Ramos (cell line): ENCODE measurements at regions not wholly inside any gene's neighbourhood (a gene's known extent, or its start where the extent isn't known, plus 50 kb on each side); places are given as distances from the start of the nearest gene placed in this dataset.

Experiments
- in situ Hi-C: fragments of 300-500 bp; cut with MboI; formaldehyde crosslinking; loops from one replicate; pipeline ENCODE4 v1.14.3; 2022; ENCODE audit warnings: low sequenced_read_pairs; ENCODE audit not compliant: unreplicated experiment

GRCh38 chr3:163916596-163917560 is 1161.4 kb downstream of the SI start:
- in situ Hi-C loops: loop anchor here (25.0 kb wide), 1 partner anchor 1270 kb away; the partner anchor contains the start of gene SLITRK3

DNA sequence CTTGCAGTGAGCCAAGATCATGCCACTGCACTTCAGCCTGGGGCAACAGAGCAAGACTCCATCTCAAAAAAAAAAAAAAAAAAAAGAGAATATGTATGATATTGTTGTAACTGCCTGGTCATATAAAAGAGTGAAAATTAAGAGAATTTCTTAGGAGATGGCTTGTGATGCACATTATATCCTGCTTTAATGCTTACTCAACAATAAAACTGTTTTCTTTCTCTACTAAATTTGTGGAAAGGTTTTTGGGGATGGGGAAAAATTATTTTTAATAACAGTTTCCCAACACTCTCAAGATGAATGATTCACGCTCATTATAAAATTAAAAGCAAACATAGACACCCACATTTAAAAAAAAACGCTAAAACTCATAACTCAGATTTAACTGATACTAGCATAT is 1163.0 kb downstream of the SI start:
- in situ Hi-C loops: loop anchor here (25.0 kb wide), 1 partner anchor 1272 kb away; the partner anchor contains the start of gene SLITRK3

DNA sequence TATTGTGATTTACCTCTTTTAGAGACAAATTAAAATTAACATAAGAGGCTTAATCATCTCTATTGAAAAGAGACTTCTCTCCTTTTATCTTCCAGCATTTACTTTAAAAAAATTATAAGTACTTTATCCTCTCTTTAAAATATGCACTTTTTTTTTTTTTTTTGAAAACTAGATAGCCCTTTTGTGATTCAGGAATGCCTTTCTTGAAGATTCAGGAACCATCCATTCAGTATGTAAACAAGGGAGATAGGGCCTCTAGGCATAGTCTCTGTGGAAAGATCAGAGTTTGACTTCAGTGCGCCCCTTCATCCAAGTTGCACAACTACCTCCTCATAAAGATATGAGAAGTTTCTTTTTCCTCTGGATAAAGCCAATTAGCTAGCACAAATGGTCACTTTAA is 1163.7 kb downstream of the SI start:
- in situ Hi-C loops: loop anchor here (25.0 kb wide), 1 partner anchor 1273 kb away; the partner anchor contains the start of gene SLITRK3

- in situ Hi-C loops: no loop called here
Measured at GRCh38 chr3:163891771-163892170, 1186.5 kb downstream of the SI start.

DNA sequence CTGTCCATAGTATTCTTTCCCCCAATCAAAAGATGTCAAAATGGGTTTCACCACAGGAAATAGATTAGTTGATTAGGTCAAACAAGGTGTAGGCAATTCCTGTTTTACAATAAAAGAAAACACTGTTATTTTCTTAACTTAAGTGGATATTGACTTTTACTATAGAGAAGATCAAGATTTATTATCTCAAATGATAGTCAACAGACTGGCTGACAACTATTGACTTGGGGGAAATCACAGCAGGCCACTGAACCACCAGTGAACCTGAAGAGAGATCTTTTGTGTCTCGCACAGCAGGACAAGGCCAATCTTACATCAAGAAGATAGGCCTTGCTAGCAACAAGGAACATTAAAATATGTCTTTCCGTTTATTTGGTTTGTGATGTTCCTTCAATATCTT is 1187.6 kb downstream of the SI start:
- in situ Hi-C loops: no loop called here

DNA sequence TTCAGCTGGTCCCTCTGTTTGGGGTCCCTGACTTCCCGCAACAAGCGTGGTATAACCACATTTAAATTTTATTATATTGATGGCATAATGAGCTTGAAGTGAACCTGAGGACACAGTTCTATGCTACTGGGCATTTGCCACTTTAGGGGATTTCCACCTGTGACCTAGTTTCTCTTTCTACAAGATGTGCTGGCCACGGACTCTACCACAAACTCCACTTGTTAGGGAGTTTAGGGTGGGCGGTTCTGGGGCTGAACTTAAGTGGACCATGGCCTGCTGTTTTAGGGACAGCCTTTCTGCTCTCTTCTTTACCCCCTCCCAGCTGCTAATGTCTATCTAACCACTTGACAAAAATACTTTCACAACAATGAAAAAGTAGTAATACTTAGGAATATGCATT is 1199.1 kb downstream of the SI start:
- in situ Hi-C loops: no loop called here

DNA sequence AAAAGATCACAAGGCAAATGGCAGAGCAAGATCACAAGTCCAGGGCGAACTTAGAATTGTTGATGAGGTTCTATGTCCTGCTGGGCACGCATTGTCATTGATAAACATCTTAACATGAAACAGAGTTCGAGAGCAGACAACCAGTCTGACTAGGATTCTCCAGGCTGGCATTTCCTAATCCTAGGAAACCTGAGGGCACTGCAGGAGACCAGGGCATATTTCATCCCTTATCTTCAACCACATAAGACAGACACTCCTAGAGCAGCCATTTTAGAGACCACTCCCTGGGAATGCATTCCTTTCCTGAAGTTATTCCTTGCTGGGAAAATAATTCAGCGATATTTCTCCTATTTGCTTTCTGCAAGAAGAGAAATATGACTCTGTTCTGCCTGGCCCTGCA is 1199.9 kb downstream of the SI start:
- in situ Hi-C loops: no loop called here

- in situ Hi-C loops: no loop called here
Measured at GRCh38 chr3:163877805-163878204, 1200.5 kb downstream of the SI start.

DNA sequence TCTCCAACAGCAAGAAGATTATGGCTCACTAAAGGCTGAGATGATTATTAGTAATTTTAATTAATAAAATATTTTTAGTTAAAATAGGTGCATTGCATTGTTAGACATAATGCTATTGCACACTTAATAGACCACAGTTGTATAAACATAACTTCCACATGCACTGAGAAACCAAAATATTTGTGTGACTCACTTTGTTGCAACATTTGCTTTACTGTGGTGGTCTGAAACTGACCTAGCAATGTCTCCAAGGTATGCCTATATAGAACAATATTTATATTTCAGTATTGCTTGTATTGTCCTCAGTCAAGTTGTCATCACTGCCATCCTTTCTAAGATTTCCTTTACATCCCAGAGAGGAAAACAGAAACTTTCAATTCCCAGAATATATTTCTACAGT is 1215.2 kb downstream of the SI start:
- in situ Hi-C loops: no loop called here

GRCh38 chr3:163852233-163852632 is 1226.1 kb downstream of the SI start:
- in situ Hi-C loops: no loop called here

DNA sequence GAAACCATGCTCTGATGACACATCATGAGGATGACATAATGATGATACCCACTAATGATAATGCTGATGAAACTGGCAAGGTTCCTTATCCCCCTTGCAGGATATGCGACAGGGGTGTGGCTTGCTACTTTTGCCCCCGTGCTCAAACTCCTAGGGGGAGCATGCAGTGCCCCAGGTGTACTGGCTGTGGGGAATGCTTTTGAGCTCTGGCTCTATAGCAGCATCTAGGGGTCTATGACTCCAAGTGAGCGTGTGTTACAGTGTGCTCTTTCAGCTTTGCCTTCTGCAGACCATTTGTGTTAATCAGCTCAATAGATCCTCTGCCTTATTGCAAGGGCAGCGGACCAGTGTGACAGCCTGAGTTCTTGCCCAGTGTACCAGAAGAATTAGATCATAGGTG is 1239.5 kb downstream of the SI start:
- in situ Hi-C loops: no loop called here

DNA sequence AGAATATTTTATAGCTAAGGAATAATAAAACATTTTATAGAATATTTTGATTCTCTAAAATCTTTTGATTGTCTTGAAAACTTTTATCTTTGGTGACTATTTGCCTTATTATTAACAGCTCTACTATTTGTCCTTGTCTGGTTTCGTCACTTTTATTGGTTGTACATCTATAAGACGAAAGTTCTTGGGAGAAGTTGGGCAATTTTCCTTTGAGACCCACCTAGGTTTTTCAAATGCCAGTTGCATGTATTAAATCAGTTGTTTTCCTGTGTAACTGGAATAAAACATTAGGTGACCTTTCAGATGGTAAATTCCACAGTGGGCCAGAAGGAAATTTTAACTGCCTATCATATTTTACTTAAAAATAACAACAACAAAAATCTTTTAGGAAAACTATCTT is 1245.7 kb downstream of the SI start:
- in situ Hi-C loops: no loop called here

- in situ Hi-C loops: no loop called here
Measured at GRCh38 chr3:163821841-163822240, 1256.5 kb downstream of the SI start.

DNA sequence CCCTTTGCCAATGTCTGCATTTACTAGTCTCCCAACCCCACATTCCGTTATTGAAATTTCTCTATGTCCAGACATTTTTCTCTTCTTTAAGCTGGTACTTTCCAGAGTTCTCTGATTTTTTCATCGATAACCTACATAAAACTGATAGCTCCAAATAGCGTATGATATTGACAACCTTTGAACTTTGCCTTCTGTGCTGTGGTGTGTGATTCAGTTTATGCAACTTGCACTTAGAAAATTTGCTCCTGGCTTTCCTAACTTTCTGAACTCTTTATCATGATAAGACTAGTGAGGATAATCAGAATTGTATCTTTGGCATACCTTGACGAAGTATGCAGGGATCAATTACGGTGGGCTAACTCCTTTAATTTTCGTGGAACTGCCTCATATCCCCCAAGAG is 1261.3 kb downstream of the SI start:
- in situ Hi-C loops: no loop called here

GRCh38 chr3:163813935-163814334 is 1264.4 kb downstream of the SI start:
- in situ Hi-C loops: no loop called here

- in situ Hi-C loops: no loop called here
Measured at GRCh38 chr3:163812006-163812405, 1266.3 kb downstream of the SI start.

DNA sequence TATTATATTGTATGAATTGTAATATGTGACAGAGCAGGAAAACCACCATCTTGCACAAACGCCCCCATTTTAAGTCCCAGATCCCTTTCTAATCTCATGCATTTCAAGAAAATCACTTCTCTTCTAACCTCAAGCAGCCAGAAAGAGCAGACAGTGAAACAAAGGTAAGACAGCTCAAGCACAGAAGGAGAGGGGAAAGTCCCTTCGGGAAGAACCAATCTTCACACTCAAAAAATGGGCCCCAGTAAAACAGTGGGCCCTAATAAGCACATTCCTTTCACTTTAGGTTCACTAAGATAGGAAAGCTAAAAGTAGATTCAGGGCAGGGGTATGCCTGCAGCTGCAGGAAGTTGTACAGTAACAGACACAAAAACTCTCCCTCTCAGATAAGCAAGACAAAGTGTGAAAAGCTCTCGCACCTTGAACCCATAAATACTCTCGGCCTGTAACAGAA is 1268.7 kb downstream of the SI start:
- in situ Hi-C loops: no loop called here

GRCh38 chr3:163786416-163786815 is 1291.9 kb downstream of the SI start:
- in situ Hi-C loops: no loop called here

DNA sequence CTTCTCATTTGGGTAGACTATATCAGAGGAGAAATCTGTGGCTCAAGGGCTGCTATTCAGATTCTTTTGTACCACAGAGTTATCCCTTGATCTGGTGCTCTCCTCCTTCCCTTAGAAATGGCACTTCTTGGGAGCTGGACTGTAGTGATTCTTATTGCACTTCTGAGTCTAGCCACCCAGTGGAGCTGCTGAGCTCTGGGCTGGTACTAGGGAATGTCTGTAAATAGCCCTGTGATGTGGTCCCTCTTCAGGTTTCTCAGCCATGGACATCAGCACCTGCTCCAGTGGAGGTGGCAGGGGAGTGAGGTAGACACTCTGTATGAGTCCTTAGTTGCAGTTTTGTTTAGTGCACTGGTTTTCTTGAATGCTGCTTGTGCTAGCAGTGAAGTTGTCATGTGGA is 1292.6 kb downstream of the SI start:
- in situ Hi-C loops: no loop called here

- in situ Hi-C loops: no loop called here
Measured at GRCh38 chr3:163779396-163780344, 1298.6 kb downstream of the SI start.

- in situ Hi-C loops: no loop called here
Measured at GRCh38 chr3:163776743-163777142, 1301.6 kb downstream of the SI start.
